ENCODE measurements at regions not wholly inside any gene's neighbourhood (a gene's known extent, or its start where the extent isn't known, plus 50 kb on each side); places are given as distances from the start of the nearest gene placed in this dataset.

GRCh38 chr9:105150991-105151685, 93.3 kb upstream of the SLC44A1 start:
- no peaks in the 10 kb centered on the region for H3K36me3 ChIP-seq
- DNase-seq = no peak
- no peak overlapping the region for H3K4me3 ChIP-seq
- TF ChIP-seq, protein P1, sequence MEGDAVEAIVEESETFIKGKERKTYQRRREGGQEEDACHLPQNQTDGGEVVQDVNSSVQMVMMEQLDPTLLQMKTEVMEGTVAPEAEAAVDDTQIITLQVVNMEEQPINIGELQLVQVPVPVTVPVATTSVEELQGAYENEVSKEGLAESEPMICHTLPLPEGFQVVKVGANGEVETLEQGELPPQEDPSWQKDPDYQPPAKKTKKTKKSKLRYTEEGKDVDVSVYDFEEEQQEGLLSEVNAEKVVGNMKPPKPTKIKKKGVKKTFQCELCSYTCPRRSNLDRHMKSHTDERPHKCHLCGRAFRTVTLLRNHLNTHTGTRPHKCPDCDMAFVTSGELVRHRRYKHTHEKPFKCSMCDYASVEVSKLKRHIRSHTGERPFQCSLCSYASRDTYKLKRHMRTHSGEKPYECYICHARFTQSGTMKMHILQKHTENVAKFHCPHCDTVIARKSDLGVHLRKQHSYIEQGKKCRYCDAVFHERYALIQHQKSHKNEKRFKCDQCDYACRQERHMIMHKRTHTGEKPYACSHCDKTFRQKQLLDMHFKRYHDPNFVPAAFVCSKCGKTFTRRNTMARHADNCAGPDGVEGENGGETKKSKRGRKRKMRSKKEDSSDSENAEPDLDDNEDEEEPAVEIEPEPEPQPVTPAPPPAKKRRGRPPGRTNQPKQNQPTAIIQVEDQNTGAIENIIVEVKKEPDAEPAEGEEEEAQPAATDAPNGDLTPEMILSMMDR (IDR thresholded peaks at IDR 0.05) = no peak
- TF ChIP-seq POLR2A (IDR thresholded peaks at IDR 0.05) = no peak
- no peaks in the 10 kb centered on the region for H3K9me3 ChIP-seq
- H3K27ac ChIP-seq = no peak overlapping the region
- H3K4me1 ChIP-seq = peaks cover 0 to 5% (median 0%) of the 10 kb centered on the region in 4 donors
- H3K27me3 ChIP-seq = no peaks in the 10 kb centered on the region

DNA sequence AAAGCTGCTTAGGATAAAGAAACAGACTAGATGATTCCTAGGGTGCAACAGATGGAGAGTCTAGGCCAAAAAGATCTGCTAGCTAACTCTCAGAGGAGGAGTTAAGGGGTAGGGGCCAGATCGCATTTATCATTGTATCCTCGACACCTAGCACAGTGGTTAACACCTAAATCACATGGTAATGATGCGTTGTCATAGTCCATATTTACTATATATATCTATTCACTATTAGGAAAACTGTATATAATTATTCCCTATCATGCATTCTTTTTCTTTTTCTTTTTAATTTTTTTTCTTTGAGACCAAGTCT, 92.8 kb upstream of the SLC44A1 start:
- no peaks in the 10 kb centered on the region for H3K36me3 ChIP-seq
- DNase-seq = no peak
- no peak overlapping the region for H3K27ac ChIP-seq
- no peak overlapping the region for H3K4me3 ChIP-seq
- no peaks in the 10 kb centered on the region for H3K27me3 ChIP-seq
- TF ChIP-seq, protein P1 (IDR thresholded peaks at IDR 0.05) = no peak
- no peak for TF ChIP-seq POLR2A (IDR thresholded peaks at IDR 0.05)
- no peaks in the 10 kb centered on the region for H3K9me3 ChIP-seq
- peaks cover 0 to 5% (median 0%) of the 10 kb centered on the region in 4 donors for H3K4me1 ChIP-seq

- no peaks in the 10 kb centered on the region for H3K27me3 ChIP-seq
- H3K4me3 ChIP-seq = no peak overlapping the region
- no peaks in the 10 kb centered on the region for H3K9me3 ChIP-seq
- H3K36me3 ChIP-seq = no peaks in the 10 kb centered on the region
- peaks cover 0 to 5% (median 0%) of the 10 kb centered on the region in 4 donors for H3K4me1 ChIP-seq
- TF ChIP-seq, protein P1 (IDR thresholded peaks at IDR 0.05) = no peak
- TF ChIP-seq POLR2A (IDR thresholded peaks at IDR 0.05) = no peak
- no peak overlapping the region for H3K27ac ChIP-seq
- DNase-seq = no peak
These were observed 89.7 kb upstream of the SLC44A1 start for GRCh38 chr9:105154723-105155191.

GRCh38 chr9:105157171-105157583, 87.3 kb upstream of the SLC44A1 start:
- DNase-seq = peak; percentile 20 to 64 (median 54)
- no peaks in the 10 kb centered on the region for H3K27me3 ChIP-seq
- no peak overlapping the region for H3K4me3 ChIP-seq
- H3K27ac ChIP-seq = no peak overlapping the region
- H3K9me3 ChIP-seq = no peaks in the 10 kb centered on the region
- no peak for TF ChIP-seq POLR2A (IDR thresholded peaks at IDR 0.05)
- TF ChIP-seq, protein P1 (IDR thresholded peaks at IDR 0.05) = peak; percentile 5 to 68 (median 58)
- H3K36me3 ChIP-seq = no peaks in the 10 kb centered on the region
- peaks cover 0 to 5% (median 0%) of the 10 kb centered on the region in 4 donors for H3K4me1 ChIP-seq

- H3K36me3 ChIP-seq = no peaks in the 10 kb centered on the region
- H3K27me3 ChIP-seq = no peaks in the 10 kb centered on the region
- no peak overlapping the region for H3K27ac ChIP-seq
- H3K9me3 ChIP-seq = no peaks in the 10 kb centered on the region
- H3K4me3 ChIP-seq = no peak overlapping the region
- TF ChIP-seq POLR2A (IDR thresholded peaks at IDR 0.05) = no peak
- TF ChIP-seq, protein P1 (IDR thresholded peaks at IDR 0.05) = no peak
- DNase-seq = no peak
- peaks cover 0 to 5% (median 0%) of the 10 kb centered on the region in 4 donors for H3K4me1 ChIP-seq
These were observed 86.4 kb upstream of the SLC44A1 start for GRCh38 chr9:105158020-105158419.

Data from Peyer's patch (tissue), 4 donors.